KMS-11 (cell line): ENCODE measurements at regions not wholly inside any gene's neighbourhood (a gene's known extent, or its start where the extent isn't known, plus 50 kb on each side); places are given as distances from the start of the nearest gene placed in this dataset.

Experiments
- H2AFZ ChIP-seq: fragments of 200-600 bp; sonication (generic); 2 replicates; pipeline ENCODE4 v1.6.1; 2016; ENCODE audit warnings: antibody characterized with exemption, mixed run types, low read depth
- H3K27ac ChIP-seq: fragments of 200-600 bp; sonication (generic); 2 replicates; pipeline ENCODE4 v1.6.1; 2016; ENCODE audit warnings: mild to moderate bottlenecking, mixed run types
- H3K27me3 ChIP-seq: fragments of 200-600 bp; sonication (generic); 2 replicates; pipeline ENCODE4 v1.6.1; 2017; ENCODE audit warnings: mild to moderate bottlenecking, low read depth, mixed run types, moderate library complexity; ENCODE audit not compliant: insufficient read depth
- H3K36me3 ChIP-seq: fragments of 200-600 bp; sonication (generic); 2 replicates; pipeline ENCODE4 v1.6.1; 2017; ENCODE audit warnings: mild to moderate bottlenecking, mixed run types; ENCODE audit not compliant: insufficient read depth
- H3K4me1 ChIP-seq: fragments of 200-600 bp; sonication (generic); 2 replicates; pipeline ENCODE4 v1.6.1; 2016; ENCODE audit warnings: mild to moderate bottlenecking, low read depth, mixed run types; ENCODE audit not compliant: poor library complexity, severe bottlenecking
- H3K4me2 ChIP-seq: fragments of 200-600 bp; sonication (generic); 2 replicates; pipeline ENCODE4 v1.7.0; 2016; ENCODE audit warnings: mild to moderate bottlenecking, mixed run types
- H3K4me3 ChIP-seq: fragments of 200-600 bp; sonication (generic); IDR thresholded peaks from 2 replicates; pipeline ENCODE4 v1.6.1; 2017; ENCODE audit warnings: low read depth, low read length, mixed read lengths; ENCODE audit not compliant: insufficient read depth
- H3K79me2 ChIP-seq: fragments of 200-600 bp; sonication (generic); 2 replicates; pipeline ENCODE4 v1.6.1; 2016; ENCODE audit warnings: low read depth, mixed run types; ENCODE audit not compliant: insufficient read depth
- H3K9ac ChIP-seq: fragments of 200-600 bp; sonication (generic); 2 replicates; pipeline ENCODE4 v1.6.1; 2016; ENCODE audit warnings: mild to moderate bottlenecking, mixed run types
- H4K20me1 ChIP-seq: fragments of 200-600 bp; sonication (generic); 2 replicates; pipeline ENCODE4 v1.6.1; 2016; ENCODE audit warnings: mild to moderate bottlenecking, mixed run types; ENCODE audit not compliant: insufficient read depth
- TF ChIP-seq, protein P1 (sequence below): fragments of 200-600 bp; sonication (generic); conservative IDR thresholded peaks from 2 replicates; pipeline ENCODE4 v1.6.1; 2017; ENCODE audit warnings: low read depth, mild to moderate bottlenecking, antibody characterized with exemption, low read length, moderate library complexity, mixed read lengths

DNA sequence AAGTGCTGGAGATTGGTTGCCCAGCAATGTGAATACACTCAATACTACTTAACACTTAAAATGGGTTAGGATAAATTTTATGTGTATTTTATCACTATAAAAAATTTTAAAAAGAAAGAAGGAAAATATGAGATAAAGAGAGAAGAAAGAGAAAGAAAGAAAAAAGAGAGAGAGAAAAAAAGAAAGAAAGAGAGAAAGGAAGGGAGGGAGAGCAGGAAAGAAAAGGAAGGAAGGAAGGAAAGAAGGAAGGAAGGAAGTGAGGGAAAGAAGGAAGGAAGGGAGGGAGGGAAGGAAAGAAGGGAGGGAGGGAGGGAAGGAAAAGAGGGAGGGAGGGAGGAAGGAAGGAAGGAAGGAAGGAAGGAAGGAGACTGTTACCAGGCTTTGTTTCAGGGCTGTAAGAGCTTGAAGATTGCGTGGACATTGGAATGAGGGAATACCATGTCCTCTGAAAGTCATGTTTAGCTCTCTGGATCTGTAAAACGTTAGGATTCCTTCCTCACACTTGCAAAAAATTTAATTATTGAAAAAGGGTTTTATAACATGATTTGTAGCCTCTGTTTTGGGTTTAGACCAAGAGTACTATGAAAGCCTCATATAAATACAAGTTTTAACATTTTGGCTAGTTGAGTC lies 152.3 kb upstream of the DAP start:
- no peak overlapping the region for H3K27ac ChIP-seq
- no peak overlapping the region for H3K4me2 ChIP-seq
- H3K27me3 ChIP-seq: no peaks in the 10 kb centered on the region
- TF ChIP-seq, protein P1, sequence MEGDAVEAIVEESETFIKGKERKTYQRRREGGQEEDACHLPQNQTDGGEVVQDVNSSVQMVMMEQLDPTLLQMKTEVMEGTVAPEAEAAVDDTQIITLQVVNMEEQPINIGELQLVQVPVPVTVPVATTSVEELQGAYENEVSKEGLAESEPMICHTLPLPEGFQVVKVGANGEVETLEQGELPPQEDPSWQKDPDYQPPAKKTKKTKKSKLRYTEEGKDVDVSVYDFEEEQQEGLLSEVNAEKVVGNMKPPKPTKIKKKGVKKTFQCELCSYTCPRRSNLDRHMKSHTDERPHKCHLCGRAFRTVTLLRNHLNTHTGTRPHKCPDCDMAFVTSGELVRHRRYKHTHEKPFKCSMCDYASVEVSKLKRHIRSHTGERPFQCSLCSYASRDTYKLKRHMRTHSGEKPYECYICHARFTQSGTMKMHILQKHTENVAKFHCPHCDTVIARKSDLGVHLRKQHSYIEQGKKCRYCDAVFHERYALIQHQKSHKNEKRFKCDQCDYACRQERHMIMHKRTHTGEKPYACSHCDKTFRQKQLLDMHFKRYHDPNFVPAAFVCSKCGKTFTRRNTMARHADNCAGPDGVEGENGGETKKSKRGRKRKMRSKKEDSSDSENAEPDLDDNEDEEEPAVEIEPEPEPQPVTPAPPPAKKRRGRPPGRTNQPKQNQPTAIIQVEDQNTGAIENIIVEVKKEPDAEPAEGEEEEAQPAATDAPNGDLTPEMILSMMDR: no peak
- no peaks in the 10 kb centered on the region for H3K36me3 ChIP-seq
- H3K9ac ChIP-seq: no peak overlapping the region
- no peaks in the 10 kb centered on the region for H4K20me1 ChIP-seq
- H2AFZ ChIP-seq: no peak overlapping the region
- H3K4me1 ChIP-seq: no peaks in the 10 kb centered on the region
- no peaks in the 10 kb centered on the region for H3K79me2 ChIP-seq
- no peak overlapping the region for H3K4me3 ChIP-seq

GRCh38 chr5:10912435-10912834 lies 151.4 kb upstream of the DAP start:
- Histone ChIP-seq H3K9ac (no peak overlapping the region), H3K27me3 (no peaks in the 10 kb centered on the region), H2AFZ (no peak overlapping the region), H4K20me1 (no peaks in the 10 kb centered on the region), H3K79me2 (no peaks in the 10 kb centered on the region), H3K4me1 (no peaks in the 10 kb centered on the region), H3K4me2 (no peak overlapping the region), H3K36me3 (no peaks in the 10 kb centered on the region), H3K27ac (no peak overlapping the region), H3K4me3 (no peak overlapping the region)
- TF ChIP-seq, protein P1: no peak

GRCh38 chr5:10910261-10910660 lies 149.2 kb upstream of the DAP start:
- no peak overlapping the region for H3K4me3 ChIP-seq
- no peaks in the 10 kb centered on the region for H3K27me3 ChIP-seq
- H3K9ac ChIP-seq: no peak overlapping the region
- H2AFZ ChIP-seq: no peak overlapping the region
- H3K4me2 ChIP-seq: no peak overlapping the region
- H4K20me1 ChIP-seq: no peaks in the 10 kb centered on the region
- H3K79me2 ChIP-seq: no peaks in the 10 kb centered on the region
- no peaks in the 10 kb centered on the region for H3K4me1 ChIP-seq
- TF ChIP-seq, protein P1: no peak
- no peak overlapping the region for H3K27ac ChIP-seq
- H3K36me3 ChIP-seq: no peaks in the 10 kb centered on the region

- H4K20me1 ChIP-seq: no peaks in the 10 kb centered on the region
- no peak overlapping the region for H2AFZ ChIP-seq
- no peak overlapping the region for H3K4me2 ChIP-seq
- no peak overlapping the region for H3K27ac ChIP-seq
- no peak overlapping the region for H3K9ac ChIP-seq
- H3K79me2 ChIP-seq: no peaks in the 10 kb centered on the region
- no peaks in the 10 kb centered on the region for H3K27me3 ChIP-seq
- TF ChIP-seq, protein P1: no peak
- no peaks in the 10 kb centered on the region for H3K36me3 ChIP-seq
- H3K4me3 ChIP-seq: no peak overlapping the region
- H3K4me1 ChIP-seq: no peaks in the 10 kb centered on the region
Observed at GRCh38 chr5:10904862-10905432, 143.9 kb upstream of the DAP start.
